ENCODE measurements at regions not wholly inside any gene's neighbourhood (a gene's known extent, or its start where the extent isn't known, plus 50 kb on each side); places are given as distances from the start of the nearest gene placed in this dataset.

- no peak overlapping the region for H3K14ac ChIP-seq (ENCODE audit: insufficient read length)
- H3K23me2 ChIP-seq (ENCODE audit: low read depth, low read length), result no peaks in the 10 kb centered on the region
- H3K18ac ChIP-seq (ENCODE audit: extremely low read depth, low read length), result no peak overlapping the region
- FAIRE-seq (no peak), DNase-seq (ENCODE audit: low read depth in 1 of 2, low spot score in 2 of 2) (no peak)
- H3K79me1 ChIP-seq (ENCODE audit: low read depth, low read length), result no peaks in the 10 kb centered on the region
- no peak overlapping the region for H2AK5ac ChIP-seq (ENCODE audit: low read depth, low read length)
- no peak overlapping the region for H3K56ac ChIP-seq (replicated peaks; ENCODE audit: insufficient read length, low read depth, low read length)
- H3K4me1 ChIP-seq (replicated peaks in 1 of 4; ENCODE audit: control insufficient read depth in 3 of 4, insufficient read depth in 4 of 4, low read length in 3 of 4), result no peaks in the 10 kb centered on the region
- H3K4me2 ChIP-seq (ENCODE audit: insufficient read depth in 1 of 2, low read depth in 2 of 2, low read length in 2 of 2), result no peak overlapping the region
- no peak overlapping the region for H2AFZ ChIP-seq (ENCODE audit: low read length)
- H4K20me1 ChIP-seq (replicated peaks in 1 of 2; ENCODE audit: control insufficient read depth in 1 of 2, insufficient read depth in 2 of 2, low read length in 2 of 2), result no peaks in the 10 kb centered on the region
- H2BK12ac ChIP-seq (ENCODE audit: low read depth, low read length), result no peak overlapping the region
- no peak overlapping the region for H3K4ac ChIP-seq (replicated peaks; ENCODE audit: insufficient read length, low read depth, low read length)
- ChIA-PET CTCF (ENCODE audit: partially characterized antibody) (interaction anchor here (0.6 to 1.6 kb wide), 6 partner anchors 10 to 1280 kb away, joined by 3 to 4 read pairs (median 4); no protein-coding TSS in a partner anchor), POLR2A (ENCODE audit: partially characterized antibody) (no interaction called here)
- no peak overlapping the region for H2BK15ac ChIP-seq (ENCODE audit: low read length)
- no peaks in the 10 kb centered on the region for H3K9me3 ChIP-seq (ENCODE audit: insufficient read depth in 2 of 2, low read depth in 1 of 2, low read length in 1 of 2)
- H3K27ac ChIP-seq (ENCODE audit: low read depth, low read length), result no peak overlapping the region
- no peaks in the 10 kb centered on the region for H3K36me3 ChIP-seq (ENCODE audit: control insufficient read depth in 2 of 4, insufficient read depth in 4 of 4, low read length in 3 of 4)
- H4K91ac ChIP-seq (replicated peaks; ENCODE audit: insufficient read length, low read length), result no peak overlapping the region
- H3K23ac ChIP-seq (ENCODE audit: insufficient read length), result no peak overlapping the region
- no peak overlapping the region for H2BK5ac ChIP-seq (ENCODE audit: low read depth, low read length)
- TF ChIP-seq CTCF (IDR thresholded peaks at IDR 0.05; ENCODE audit: control extremely low read depth in 1 of 3, insufficient read depth in 1 of 3, low read depth in 1 of 3, low read length in 3 of 3), result peak in 2 of 3 experiments; percentile 3 to 8; a peak in 2 of 4 replicates
- peak in 1 of 2 experiments; percentile 10; a peak in 1 of 4 replicates for TF ChIP-seq RAD21 (IDR thresholded peaks at IDR 0.05 in 1 of 2, conservative IDR thresholded peaks at IDR 0.05 in 1 of 2; ENCODE audit: low read depth in 2 of 2, low read length in 2 of 2)
- TF ChIP-seq TEAD4 (IDR thresholded peaks at IDR 0.05; ENCODE audit: low read depth, low read length), result no peak
- no peak for TF ChIP-seq BCL11A (IDR thresholded peaks at IDR 0.05; ENCODE audit: low read depth in 2 of 2, low read length in 2 of 2)
- H2BK20ac ChIP-seq (ENCODE audit: low read length), result no peak overlapping the region
- H3K9ac ChIP-seq (replicated peaks in 1 of 4; ENCODE audit: extremely low read depth in 1 of 4, low read depth in 3 of 4, low read length in 3 of 4), result no peak overlapping the region
- no peak overlapping the region for H4K8ac ChIP-seq (ENCODE audit: extremely low read depth, insufficient read depth, low read length)
- H3K27me3 ChIP-seq (replicated peaks in 1 of 4; ENCODE audit: control insufficient read depth in 3 of 4, extremely low read depth in 1 of 4, insufficient read depth in 3 of 4, low read length in 3 of 4), result no peaks in the 10 kb centered on the region
- no peak overlapping the region for H3K4me3 ChIP-seq (ENCODE audit: extremely low read depth in 1 of 4, insufficient read depth in 2 of 4, low read depth in 3 of 4, low read length in 4 of 4)
- no peak overlapping the region for H2BK120ac ChIP-seq (replicated peaks; ENCODE audit: low read depth, low read length)
- H3K79me2 ChIP-seq (ENCODE audit: control insufficient read depth in 1 of 2, insufficient read depth in 2 of 2, low read length in 2 of 2), result no peaks in the 10 kb centered on the region
- no peak overlapping the region for H4K5ac ChIP-seq (ENCODE audit: insufficient read length, low read depth, low read length)
- WGBS, 2 experiments (ENCODE audit: extremely low coverage in 1 of 2, insufficient coverage in 1 of 2, insufficient read length in 1 of 2, insufficient replicate concordance in 2 of 2, low coverage in 1 of 2, low lambda C conversion rate in 2 of 2, missing lambda C conversion rate in 1 of 2), result 81% methylated on average over 3 of the region's 3 CpGs; no CpG with 5 or more reads in 1 of the 2 experiments
Measured at GRCh38 chr10:109328001-109328400, 595.3 kb downstream of the XPNPEP1 start.
